DMS114 treated with DMSO at 0.1 percent for 48 hours (cell line): ENCODE measurements at regions not wholly inside any gene's neighbourhood (a gene's known extent, or its start where the extent isn't known, plus 50 kb on each side); places are given as distances from the start of the nearest gene placed in this dataset.

ENCODE experiments used
- DNase-seq: peaks from one replicate; lab custom pipeline; 2025; ENCODE audit not compliant: unreplicated experiment; lab: John Stamatoyannopoulos, UW

DNA sequence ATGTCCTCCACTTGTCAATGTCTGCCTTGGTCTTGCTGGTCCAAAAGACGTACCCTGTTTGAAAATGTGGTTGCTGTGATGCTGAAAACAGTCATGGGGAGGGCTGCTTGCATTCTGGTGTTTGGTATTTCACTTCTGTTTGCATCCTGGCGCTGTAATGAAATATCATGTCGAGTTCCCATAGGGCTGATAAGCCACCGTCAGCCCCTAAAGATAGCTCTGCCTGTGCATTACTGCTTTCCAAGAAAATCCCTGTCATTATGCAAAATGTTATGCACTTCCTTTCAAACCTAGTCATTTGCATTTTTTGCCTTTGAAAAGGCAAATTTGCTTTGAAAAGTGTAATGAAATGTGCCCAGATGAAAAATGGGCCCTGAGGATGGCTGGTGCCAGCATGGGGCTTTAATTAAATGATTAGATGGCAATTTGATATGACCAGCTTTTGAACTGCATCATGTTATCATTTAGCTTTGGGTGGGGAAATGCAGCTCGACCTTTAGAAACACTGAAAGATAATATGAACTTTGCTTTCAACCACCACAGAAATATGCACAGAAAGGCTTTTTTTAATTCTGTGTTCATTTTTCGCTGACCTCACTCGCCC, 374.4 kb upstream of the SGCD start:
- DNase-seq = no peak

DNA sequence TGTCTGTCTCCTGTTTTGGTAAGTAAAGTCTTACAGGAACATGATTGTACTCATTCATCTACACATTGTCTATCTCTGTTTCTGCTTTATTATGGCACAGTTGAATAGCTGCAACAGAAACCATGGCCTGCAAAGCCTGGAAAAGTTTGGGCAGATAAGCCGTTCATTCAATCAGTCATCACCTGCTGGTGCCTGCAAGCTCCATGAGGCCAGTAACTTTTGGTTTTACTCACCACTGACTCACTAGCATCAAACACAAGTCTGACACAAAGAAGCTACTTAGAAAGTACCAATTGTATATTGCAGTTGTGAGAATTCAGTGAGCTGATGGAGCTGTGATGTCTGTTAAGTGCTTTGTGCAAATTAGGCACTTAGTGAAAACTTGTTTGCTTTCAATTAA, 373.6 kb upstream of the SGCD start:
- DNase-seq = no peak

DNA sequence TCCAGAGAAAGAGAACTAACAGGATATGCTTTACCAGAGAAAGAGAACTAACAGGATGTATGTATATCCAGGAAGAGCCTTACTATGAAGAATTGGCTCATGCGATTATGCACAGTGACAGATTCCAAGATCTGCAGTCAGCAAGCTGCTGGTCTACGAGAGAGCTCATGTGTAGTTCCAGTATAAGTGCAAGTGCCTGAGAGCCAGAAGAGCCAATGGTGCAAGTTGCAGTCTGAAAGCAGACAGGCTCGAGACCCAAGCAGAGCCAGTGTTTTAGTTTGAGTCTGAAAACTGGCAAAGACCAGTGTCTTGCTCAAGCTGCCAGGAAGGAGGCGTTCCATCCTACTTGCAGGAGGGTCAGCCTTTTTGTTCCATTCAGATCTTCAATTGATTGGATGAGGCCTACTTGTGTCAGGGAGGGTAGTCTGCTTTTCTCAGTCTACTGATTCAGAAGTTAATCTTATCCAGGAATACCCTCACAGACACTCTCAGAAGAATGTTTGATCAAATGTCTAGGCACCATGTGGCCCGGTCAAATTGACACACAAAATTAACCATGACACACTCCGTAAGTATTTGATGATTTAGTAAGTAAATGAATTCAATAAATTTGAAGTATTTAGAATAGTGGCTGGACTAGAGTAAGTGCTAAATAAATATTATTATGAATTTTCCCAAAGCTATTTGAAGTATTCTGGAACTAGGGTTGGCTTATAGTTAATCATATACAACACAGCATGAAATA, 372.1 kb upstream of the SGCD start:
- DNase-seq = no peak

DNA sequence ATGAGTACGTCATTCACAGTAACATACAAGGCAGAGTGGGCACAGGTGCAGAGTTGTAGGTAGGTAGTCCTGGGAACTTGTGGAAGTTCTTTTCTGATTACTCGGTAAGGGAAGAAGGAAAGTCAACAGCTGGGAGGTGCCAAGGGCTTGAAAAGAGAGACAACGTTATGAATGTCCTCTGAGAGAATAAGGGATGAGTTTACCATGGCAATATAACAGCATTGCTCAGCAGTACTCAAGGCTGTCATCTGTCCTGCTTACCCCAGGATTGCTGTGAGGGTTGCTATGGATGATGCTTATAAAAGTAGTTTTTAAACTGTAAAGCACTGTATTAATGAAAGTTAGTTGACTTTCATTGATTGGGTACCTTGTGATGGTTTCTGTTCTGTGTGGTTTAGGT, 369.1 kb upstream of the SGCD start:
- DNase-seq = no peak

DNA sequence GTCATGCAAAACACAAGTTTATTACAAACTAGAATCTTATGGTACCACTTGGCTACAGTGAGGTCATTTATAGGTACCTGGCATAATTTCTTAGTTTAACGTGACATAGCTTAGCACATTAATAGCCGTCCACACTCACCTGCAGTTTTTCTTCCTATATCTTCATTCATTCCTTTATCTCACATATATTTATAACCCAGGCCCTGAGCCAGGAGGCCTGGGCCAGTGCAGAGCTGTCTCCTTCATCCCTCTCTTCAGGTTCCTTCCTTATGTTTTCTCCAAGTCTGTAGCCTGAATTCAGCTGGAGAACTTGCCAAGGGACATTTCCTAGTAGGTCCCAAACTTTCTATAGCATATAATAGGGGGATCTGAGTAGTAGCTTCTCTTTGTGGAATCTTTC, 367.9 kb upstream of the SGCD start:
- no peak for DNase-seq

DNA sequence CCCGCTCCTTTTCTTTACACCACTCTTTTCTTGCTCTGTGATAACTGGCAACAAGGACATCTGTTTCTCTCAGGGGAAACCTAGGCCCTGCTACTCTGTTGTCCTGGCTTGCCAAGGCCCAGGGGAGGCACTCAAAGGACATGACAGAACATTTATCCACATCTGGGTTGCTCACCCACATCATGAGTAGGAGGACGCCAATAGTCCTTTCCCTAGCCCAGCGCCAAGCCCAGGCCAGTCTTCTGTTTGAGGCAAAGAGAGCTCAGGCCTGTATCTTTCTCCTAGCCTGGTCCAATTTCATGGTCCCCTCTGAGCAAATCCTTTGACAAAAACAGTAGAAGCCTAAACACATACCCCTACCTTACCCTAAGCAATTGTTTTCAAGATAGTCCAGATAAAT, 366.8 kb upstream of the SGCD start:
- DNase-seq = no peak

DNA sequence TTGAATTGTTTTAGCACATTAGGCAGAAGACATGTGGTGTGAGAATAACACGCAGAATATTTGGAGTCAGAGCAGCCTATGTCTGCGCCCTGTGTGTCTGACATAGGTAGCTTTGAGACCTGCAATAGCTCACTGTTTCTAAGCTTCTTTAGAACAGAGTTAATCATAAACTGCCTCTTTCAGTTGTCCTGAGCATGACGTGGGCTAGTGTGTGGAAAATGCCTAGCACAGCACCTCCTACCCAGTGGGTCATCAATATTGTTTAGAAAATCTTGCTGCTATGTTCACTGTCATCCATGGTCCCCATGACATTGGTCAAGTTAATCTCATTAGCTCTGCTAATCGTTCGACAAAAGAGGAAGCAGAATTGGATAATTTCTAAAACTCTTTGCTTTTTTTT, 357.4 kb upstream of the SGCD start:
- DNase-seq = no peak

DNA sequence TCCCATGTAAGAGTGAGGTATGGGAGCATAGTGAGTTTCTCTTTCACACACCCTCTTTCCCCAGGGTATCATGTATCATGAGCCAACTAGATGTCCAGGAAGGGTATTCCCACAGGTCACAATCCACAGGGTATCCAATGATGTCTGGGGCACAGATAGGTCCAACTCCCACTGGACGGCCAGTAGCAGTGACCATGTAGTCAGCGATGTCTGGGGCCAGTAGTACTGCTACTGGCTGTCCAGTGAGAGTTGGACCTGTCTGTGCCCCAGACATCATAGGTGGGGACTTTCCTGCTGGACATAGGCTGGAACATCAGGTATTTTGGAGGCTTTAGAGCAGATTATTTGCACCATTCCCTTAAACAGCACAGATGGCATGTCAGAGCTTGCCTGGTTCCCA, 352.6 kb upstream of the SGCD start:
- no peak for DNase-seq

DNA sequence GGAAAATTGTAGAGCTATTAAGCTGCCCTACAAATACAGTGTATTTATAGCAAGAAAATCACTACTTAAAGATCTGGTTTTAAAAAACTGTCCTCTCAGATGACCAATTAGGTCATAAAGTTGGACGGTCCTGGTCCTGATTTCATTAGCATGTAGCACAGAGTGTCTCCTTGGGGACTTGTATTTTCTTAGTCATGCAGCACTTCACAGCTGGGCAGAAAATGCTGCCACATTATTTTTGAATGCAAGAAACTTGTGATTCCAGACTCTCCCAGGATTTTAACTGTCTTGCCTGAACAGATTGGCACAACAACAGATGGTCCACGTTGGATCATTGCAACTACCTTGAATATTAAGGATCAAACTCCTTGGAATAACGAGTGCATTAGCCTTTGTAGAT, 348.1 kb upstream of the SGCD start:
- DNase-seq = no peak

DNA sequence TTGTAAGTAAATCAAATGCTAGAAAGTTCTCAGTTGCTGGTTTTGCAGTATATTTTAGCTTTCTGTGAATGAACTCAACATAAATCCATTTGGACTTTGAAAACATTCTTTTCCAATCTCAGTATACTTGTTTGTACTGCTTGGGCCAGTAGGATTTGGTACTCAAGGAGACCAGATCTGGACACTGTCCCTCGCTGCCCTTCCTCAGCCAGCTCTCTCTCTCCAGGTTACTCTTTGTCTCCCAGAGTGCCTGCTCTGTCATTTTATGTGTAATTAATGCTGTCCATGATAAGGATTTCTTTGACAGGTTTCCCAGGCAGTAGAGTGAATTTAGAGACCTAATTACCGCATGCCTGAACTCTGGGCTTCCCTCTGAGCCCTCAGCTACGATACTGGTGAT, 344.6 kb upstream of the SGCD start:
- DNase-seq = no peak

DNA sequence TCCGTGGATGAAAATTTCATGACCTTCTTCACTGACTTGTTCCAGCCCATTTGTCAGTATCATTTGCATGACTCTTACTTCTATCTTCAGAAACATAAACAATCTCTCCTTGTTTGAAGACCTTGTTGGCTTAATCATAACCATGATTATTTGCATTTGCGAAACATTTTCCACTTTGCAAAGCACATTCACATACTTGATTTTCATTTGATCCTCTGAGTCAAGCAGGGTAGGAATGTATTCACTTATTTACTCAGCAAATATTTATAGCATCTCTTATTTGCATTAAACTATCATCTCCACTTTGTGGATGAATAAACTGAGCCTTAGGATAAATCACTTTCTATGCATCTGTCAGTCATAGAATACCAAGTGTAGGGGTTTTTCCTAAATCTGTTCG, 343.0 kb upstream of the SGCD start:
- no peak for DNase-seq

DNA sequence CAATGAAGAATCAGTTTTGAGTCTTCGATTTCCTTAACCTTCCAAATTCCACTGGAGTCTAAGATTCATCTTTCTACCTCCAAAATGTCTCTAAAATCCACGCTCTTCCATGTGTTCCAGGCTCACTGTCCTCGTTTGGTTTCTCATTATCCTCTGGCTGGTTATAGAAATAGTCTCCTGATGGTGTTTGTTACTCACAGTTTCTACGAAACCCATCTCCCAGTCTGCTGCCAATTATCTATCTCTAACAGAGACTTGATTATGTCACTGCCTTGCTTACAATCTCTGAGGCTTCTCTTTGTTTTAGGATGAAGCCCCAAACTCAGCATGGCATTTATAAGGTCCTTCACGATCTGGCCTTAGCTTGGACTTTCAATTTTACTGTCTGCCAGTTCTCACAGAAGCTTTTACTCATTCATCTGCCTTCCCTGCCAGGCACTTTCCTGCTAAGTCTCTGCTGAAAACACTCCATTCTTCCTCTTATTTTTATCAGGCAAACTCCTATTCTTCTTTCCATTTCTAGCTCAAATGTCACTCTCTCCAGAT, 339.6 kb upstream of the SGCD start:
- DNase-seq = no peak

DNA sequence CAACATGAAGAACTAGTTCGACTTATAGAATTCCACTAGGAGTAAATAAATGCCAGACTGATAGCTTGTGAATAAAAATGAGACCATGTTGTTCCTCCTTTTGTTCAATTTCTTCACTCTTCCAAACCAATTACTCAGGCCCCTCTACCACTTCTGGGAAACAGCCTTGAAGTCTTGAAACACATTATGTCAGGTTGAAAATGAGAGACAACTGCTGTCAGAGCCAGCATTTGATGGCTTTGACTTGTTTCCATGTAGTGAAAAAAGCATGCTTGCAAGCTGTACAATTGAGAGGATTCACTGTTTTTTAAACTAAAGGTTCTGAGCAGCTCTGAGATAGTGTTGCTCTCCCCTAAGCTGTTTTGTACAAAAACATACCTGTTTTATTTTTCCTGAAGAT, 337.1 kb upstream of the SGCD start:
- DNase-seq = no peak

DNA sequence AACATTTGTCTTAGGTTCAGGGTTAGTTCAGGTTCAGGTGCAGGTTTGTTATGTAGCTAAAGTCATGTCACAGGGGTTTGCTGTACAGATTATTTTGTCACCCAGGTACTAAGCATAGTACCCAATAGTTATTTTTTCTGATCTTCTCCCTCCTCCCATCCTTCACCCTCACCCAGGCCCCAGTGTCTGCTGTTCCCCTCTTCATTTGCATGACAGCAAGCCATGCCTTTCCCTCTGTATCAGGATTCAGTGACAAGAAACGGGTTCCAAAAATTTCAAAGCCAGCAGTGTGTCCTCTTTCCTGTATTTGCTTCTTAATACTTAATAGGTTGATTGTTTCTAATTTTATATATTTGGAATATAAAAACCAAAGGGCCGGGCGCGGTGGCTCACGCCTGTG, 330.8 kb upstream of the SGCD start:
- DNase-seq = no peak

DNA sequence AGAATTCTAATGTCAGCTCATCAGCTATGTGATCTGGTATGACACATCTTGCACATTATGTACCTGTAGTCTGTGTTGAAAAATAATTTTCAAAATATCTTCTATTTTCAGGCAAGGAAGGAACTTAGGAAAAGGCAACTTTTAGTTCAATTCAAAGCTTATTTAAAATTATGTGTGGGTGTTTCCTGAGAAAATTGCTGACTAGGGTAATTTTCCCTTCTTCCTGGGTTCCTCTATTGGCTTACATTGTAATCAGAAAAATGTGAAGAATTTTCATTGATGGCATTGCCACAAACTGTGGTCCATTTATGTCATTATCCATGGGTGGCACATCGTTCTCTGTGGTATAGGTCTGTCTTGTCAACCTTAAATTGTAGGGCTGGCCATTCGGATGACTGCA, 328.7 kb upstream of the SGCD start:
- no peak for DNase-seq

DNA sequence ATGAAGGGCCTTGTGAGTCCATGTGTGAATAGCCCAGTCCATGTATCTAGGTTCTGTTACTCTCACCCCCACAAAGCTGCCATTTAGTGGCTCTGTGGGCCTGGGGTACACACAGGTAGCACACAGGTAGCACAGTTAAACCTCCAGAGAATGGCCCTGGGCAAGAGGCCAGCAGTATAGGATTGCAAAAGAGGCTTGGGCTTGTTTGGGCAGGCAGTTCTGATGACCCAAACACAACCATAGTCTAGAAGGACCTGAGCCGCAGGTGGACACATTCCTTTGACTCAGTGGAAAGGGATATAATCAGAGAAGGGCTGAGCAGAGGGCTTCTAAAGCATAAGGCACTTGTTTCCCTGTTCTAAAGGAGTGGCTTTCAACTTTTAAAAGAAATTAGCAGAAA, 326.8 kb upstream of the SGCD start:
- DNase-seq = no peak

DNA sequence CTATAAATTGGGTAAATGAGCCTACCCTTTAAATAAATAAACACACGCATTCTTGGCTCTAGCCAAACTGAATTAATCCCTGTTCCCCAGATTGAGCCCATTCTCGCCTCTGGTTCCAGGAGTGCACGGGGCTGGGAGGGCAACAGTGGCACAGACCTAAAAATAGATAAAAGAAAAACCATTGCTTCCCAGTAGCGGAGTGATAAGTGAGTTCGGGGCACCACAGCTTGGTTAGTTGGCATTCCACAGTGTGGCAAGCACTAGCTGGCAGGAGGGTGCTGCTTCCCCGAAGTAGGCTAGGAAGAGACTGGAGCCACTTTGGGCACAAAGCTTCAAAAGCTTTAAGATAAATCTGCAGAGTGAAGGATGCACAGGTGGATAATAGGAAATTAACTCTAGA, 322.2 kb upstream of the SGCD start:
- no peak for DNase-seq

DNA sequence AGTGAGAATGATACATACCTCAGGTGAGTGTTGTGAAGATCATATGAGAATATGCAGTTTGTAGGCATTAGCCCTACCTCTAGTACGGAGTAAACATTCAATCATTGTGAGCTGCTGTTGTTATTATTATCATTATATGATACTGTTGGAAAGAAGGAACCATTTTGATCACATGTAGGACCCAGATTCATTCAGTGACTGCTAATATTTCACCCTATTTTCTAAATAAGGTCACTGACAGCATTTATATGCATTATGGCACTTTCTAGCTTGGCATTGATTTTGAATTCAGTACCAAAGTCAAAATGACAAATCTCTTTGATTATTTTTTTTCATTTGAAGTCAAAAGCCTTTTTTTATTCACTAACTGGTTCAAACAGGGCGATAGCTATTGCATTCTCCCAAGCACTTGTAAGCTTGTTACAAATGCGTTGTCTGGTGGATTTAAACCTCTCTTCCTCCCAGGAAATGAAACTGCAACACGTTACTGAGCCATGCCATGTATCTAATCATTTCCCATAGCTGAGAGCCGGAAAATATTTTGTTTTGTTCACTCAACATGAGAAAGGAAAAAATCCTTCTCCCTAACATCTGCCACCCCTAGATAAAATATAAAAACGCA, 320.8 kb upstream of the SGCD start:
- DNase-seq = no peak

DNA sequence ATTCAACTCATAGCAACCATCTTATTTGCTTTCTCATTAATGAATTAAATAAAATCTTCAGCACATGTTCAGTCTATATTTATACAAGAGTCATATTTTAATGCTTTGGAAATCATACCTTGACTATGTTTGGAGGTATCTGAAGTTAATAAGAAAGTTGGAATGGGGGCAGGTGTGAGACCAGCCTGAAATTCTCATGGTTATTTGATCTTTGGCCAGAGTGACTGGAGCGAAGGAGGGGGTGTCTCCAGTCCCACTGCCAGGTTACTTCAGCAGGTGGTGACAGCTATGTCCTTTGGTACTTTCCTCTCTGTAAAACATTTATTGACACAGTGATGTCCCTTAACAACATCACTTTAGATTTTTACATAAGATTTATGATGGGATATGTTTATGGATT, 318.1 kb upstream of the SGCD start:
- DNase-seq = no peak

DNA sequence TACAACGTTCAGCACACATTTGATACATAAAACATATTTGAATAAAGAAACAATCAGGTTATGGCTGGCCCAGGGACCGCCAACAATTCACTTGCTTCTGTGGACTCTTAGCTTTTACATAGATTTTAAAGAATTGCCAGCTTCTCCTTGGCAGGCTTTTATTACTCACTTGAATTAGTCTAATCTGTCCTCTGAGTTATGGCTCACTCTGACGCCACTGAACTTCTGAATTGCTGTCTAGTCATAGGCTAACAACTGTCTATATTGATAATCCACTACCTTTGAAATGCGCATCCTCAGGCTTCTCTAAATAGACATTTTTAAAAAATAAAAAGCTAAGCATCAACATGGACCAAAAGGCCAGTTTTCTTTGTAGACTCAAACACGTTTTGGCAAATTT, 317.4 kb upstream of the SGCD start:
- DNase-seq = no peak

DNA sequence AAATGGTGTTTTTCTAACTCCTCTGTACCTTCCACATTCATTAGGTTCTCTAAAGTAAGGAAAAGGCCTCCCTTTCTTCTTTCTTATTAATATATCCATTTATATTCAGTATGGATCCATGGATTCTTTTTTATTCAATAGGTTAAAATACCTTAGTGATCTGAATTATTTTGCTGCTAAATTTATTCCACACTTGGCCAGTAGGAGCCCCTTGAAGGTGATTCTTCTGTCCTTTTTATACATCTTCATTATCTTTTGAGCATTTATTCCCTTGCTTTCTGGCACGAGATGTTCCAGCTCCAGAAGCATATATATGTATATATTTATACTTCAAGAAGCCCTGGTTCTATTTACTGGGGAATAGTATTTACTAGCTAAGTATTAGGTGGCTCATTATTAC, 311.8 kb upstream of the SGCD start:
- no peak for DNase-seq

DNA sequence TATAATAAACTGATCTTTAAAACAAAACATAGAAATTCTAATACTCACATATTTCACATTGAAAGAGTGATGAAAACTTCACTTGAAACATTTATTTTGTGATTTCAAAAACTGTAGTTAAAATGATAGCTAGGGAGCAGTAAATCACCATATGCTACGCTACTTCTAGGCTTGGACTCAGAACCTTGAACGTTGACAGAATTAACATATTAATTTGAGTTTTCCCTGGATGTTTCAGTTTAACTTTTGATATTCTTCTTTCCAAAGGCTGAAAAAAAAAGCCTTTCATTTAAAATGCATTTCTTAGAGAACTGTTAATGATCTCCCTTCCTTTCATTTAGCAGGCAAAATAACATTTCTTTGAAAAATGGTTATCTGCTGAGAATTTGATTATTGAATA, 307.8 kb upstream of the SGCD start:
- DNase-seq = no peak
